A673 (cell line): ENCODE measurements at regions not wholly inside any gene's neighbourhood (a gene's known extent, or its start where the extent isn't known, plus 50 kb on each side); places are given as distances from the start of the nearest gene placed in this dataset.

ENCODE experiments used
- BruUV-seq: library from RNA; stranded (reverse); fragments of 400-500 nt; replicated peaks from 2 replicates; lab custom pipeline; 2021; lab: Mats Ljungman, UMichigan
- CTCF ChIA-PET: fragments of 300-600 bp; sonication (Branson Sonifier 250); formaldehyde crosslinking; loops from one replicate; lab custom pipeline; 2022; ENCODE audit warnings: antibody characterized with exemption; lab: Charles Lee
- POLR2A ChIA-PET: fragments of 300-600 bp; sonication (Branson Sonifier 250); formaldehyde crosslinking; loops from one replicate; lab custom pipeline; 2022; ENCODE audit warnings: antibody characterized with exemption; ENCODE audit not compliant: low non-redundant PET; lab: Charles Lee
- DNase-seq: peaks from one replicate; pipeline ENCODE4 v3.0.0-alpha.2; 2015; ENCODE audit warnings: low spot score
- H3K27ac ChIP-seq: fragments of 200-600 bp; sonication (generic); 2 replicates; pipeline ENCODE4 v1.5.1; 2016; ENCODE audit warnings: mixed run types, low read depth, mild to moderate bottlenecking, mixed read lengths, antibody characterized with exemption, low read length; ENCODE audit not compliant: poor library complexity, severe bottlenecking
- H3K27me3 ChIP-seq: fragments of 200-600 bp; sonication (generic); replicated peaks from 2 replicates; pipeline ENCODE4 v1.6.1; 2017; ENCODE audit warnings: mixed run types, low read depth, mild to moderate bottlenecking, mixed read lengths, antibody characterized with exemption, low read length; ENCODE audit not compliant: insufficient read depth, poor library complexity
- H3K36me3 ChIP-seq: fragments of 200-600 bp; sonication (generic); 2 replicates; pipeline ENCODE4 v1.6.1; 2016; ENCODE audit warnings: mixed run types, mild to moderate bottlenecking, mixed read lengths, antibody characterized with exemption, low read length; ENCODE audit not compliant: insufficient read depth, poor library complexity, severe bottlenecking
- H3K4me1 ChIP-seq: fragments of 200-600 bp; sonication (generic); 2 replicates; pipeline ENCODE4 v1.6.1; 2017; ENCODE audit warnings: mixed run types, mild to moderate bottlenecking, mixed read lengths, antibody characterized with exemption, low read length; ENCODE audit not compliant: insufficient read depth, poor library complexity, severe bottlenecking
- H3K4me3 ChIP-seq: fragments of 200-600 bp; sonication (generic); 2 replicates; pipeline ENCODE4 v1.5.1; 2016; ENCODE audit warnings: low read depth, mixed run types, mild to moderate bottlenecking, mixed read lengths, low read length; ENCODE audit not compliant: poor library complexity, severe bottlenecking
- H3K9me3 ChIP-seq: fragments of 200-600 bp; sonication (generic); 2 replicates; pipeline ENCODE4 v1.6.1; 2016; ENCODE audit warnings: mixed run types, low read depth, mild to moderate bottlenecking, mixed read lengths, antibody characterized with exemption, low read length; ENCODE audit not compliant: poor library complexity, severe bottlenecking
- CTCF ChIP-seq: fragments of 300-800, 200-600 bp; sonication (generic); conservative IDR thresholded peaks from 2 replicates; pipeline ENCODE4 v1.5.1; 2017; ENCODE audit warnings: low read depth, mild to moderate bottlenecking, antibody characterized with exemption, low read length, moderate library complexity, mixed read lengths
- EZH2 ChIP-seq: fragments of 200-600 bp; sonication (generic); IDR thresholded peaks from 2 replicates; pipeline ENCODE4 v1.6.1; 2017; ENCODE audit warnings: borderline replicate concordance, low read depth, mild to moderate bottlenecking, mixed read lengths, antibody characterized with exemption, low read length; ENCODE audit not compliant: poor library complexity, severe bottlenecking
- intact Hi-C: fragments of 100-400 bp; cut with micrococcal nuclease; formaldehyde crosslinking; loops from one replicate; pipeline ENCODE4 v1.10.0; 2022; ENCODE audit not compliant: unreplicated experiment

DNA sequence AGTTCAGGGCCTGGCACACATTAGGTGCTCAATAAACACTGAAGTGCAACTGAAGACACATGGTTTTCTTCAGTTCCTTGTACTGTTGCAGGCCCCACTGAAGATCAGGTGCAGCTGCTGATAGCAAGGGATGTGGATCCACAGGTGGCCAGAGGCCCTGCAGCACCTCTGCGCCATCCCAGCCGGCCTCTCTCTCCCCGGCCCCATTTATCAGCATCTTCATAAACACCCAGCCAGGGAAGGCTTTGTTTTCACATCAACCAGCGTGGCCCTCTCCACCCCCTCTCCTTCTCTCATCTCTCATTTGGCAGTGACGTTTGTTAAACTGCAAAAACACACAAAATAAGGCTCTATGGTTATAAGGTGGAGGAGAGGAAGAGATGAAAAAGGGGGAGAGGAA, 528.8 kb downstream of the BUD13 start:
- Histone ChIP-seq H3K27ac (no peak overlapping the region), H3K9me3 (no peaks in the 10 kb centered on the region), H3K36me3 (no peaks in the 10 kb centered on the region), H3K4me3 (no peak overlapping the region), H3K27me3 (peaks cover 10% of the 10 kb centered on the region), H3K4me1 (no peaks in the 10 kb centered on the region)
- no peak for DNase-seq
- TF ChIP-seq EZH2 (no peak), CTCF (no peak)
- ChIA-PET CTCF (no interaction called here), POLR2A (no interaction called here)
- no TSS peak for BruUV-seq
- intact Hi-C loops: no loop called here

DNA sequence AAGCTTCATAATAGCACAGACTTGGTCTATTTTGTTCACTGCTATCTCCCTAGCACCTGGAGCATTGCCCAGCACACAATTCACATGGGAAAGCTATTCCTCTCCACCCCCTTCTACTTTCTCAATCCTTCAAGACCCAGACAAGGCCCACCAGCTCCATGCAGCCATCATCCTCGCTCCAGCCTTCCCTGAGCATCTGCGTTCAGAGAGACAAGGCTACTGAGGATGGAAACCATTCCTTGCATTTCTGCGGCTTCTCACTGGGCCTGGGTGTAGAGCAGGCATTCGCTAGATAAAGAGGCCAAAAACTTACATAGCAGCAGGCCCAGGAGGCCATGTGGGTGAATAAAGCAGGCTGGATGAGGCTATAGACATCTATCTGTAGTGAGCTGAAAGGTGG, 530.8 kb downstream of the BUD13 start:
- BruUV-seq: no TSS peak
- H3K27ac ChIP-seq: no peak overlapping the region
- intact Hi-C loops: no loop called here
- POLR2A ChIA-PET: no interaction called here
- no peak overlapping the region for H3K4me3 ChIP-seq
- H3K36me3 ChIP-seq: no peaks in the 10 kb centered on the region
- H3K4me1 ChIP-seq: no peaks in the 10 kb centered on the region
- CTCF ChIA-PET: no interaction called here
- no peaks in the 10 kb centered on the region for H3K9me3 ChIP-seq
- no peak for DNase-seq
- TF ChIP-seq EZH2 (no peak), CTCF (no peak)
- H3K27me3 ChIP-seq: peaks cover 10% of the 10 kb centered on the region

DNA sequence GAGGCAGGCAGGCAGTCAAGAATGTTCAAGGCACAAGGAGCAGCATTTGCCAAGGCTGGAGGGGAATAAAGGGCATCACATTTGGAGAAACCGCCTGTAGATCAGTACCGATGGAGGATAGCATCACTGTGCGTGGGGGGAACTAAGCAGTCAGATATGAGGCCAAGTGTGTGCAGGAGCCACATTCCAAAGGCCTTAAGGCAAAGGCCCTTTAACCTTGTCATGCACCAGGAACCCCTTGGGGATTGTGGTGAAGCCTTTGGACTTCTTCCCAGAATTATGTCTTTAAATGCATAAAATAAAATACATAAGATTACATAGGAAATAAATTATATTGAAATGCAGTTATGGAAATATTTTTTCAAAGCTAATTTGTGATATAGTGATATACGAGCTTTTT, 532.1 kb downstream of the BUD13 start:
- BruUV-seq: no TSS peak
- peaks cover 10% of the 10 kb centered on the region for H3K27me3 ChIP-seq
- H3K4me1 ChIP-seq: no peaks in the 10 kb centered on the region
- no peaks in the 10 kb centered on the region for H3K9me3 ChIP-seq
- ChIA-PET CTCF (interaction anchor here (1.0 kb wide), 1 partner anchor 25 kb away, joined by 4 read pairs; no protein-coding TSS in a partner anchor), POLR2A (no interaction called here)
- no peak overlapping the region for H3K27ac ChIP-seq
- intact Hi-C loops: no loop called here
- no peak overlapping the region for H3K4me3 ChIP-seq
- TF ChIP-seq CTCF (no peak), EZH2 (no peak)
- no peaks in the 10 kb centered on the region for H3K36me3 ChIP-seq
- DNase-seq: peak; percentile 9
